Sigmoid colon (tissue), 6 donors: ENCODE measurements at regions not wholly inside any gene's neighbourhood (a gene's known extent, or its start where the extent isn't known, plus 50 kb on each side); places are given as distances from the start of the nearest gene placed in this dataset.

Source experiments
- DNase-seq: peaks from one replicate; pipeline ENCODE4 v3.0.0-alpha.2; 2019
- H3K27ac ChIP-seq, 4 donors: fragments of 200-600 bp; sonication (generic); one replicate each; pipeline ENCODE4 v1.5.1; 2016 to 2019; ENCODE audit warnings: mild to moderate bottlenecking in 1 of 4
- H3K27me3 ChIP-seq, 3 donors: fragments of 200-600 bp; sonication (generic); one replicate each; pipeline ENCODE4 v1.5.1; 2019; ENCODE audit warnings: mild to moderate bottlenecking in 1 of 3
- H3K36me3 ChIP-seq, 4 donors: fragments of 200-600 bp; sonication (generic); one replicate each; pipeline ENCODE4 v1.5.1; 2016 to 2019
- H3K4me1 ChIP-seq, 4 donors: fragments of 200-600 bp; sonication (generic); one replicate each; pipeline ENCODE4 v1.5.1; 2017 to 2019
- H3K4me3 ChIP-seq, 4 donors: fragments of 200-600 bp; sonication (generic); one replicate each; pipeline ENCODE4 v1.5.1; 2017 to 2019; ENCODE audit warnings: mild to moderate bottlenecking in 2 of 4, moderate library complexity in 1 of 4
- H3K9me3 ChIP-seq, 4 donors: fragments of 200-600 bp in 3 of 4; sonication (generic) in 3 of 4; one replicate each; pipeline versions ENCODE4 v1.5.1 to v1.6.1; 2013 to 2019
- CTCF ChIP-seq, 4 experiments: fragments of 450-650 bp in 3 of 4; fragments of 200-600 bp in 1 of 4; IDR thresholded peaks; one replicate each; pipeline ENCODE4 v1.5.1; 2016 to 2019; ENCODE audit warnings: antibody characterized with exemption in 4 of 4, mild to moderate bottlenecking in 3 of 4, moderate library complexity in 2 of 4
- EP300 ChIP-seq, 4 donors: sonication (generic); formaldehyde crosslinking; IDR thresholded peaks; one replicate each; pipeline ENCODE4 v1.6.1; 2017; ENCODE audit warnings: antibody characterized with exemption in 4 of 4
- POLR2A ChIP-seq, 2 donors: fragments of 450-650 bp; IDR thresholded peaks; one replicate each; pipeline ENCODE4 v1.6.1; 2016; ENCODE audit warnings: antibody characterized with exemption in 2 of 2, mild to moderate bottlenecking in 2 of 2, moderate library complexity in 2 of 2
- POLR2AphosphoS5 ChIP-seq, 4 donors: sonication (generic); formaldehyde crosslinking; IDR thresholded peaks; one replicate each; pipeline ENCODE4 v1.6.1; 2017; ENCODE audit warnings: antibody characterized with exemption in 4 of 4
- WGBS, 2 donors: extraction: QIAGEN DNeasy Blood & Tissue Kit; methylation state at CpG; one replicate each; pipeline ENCODE4 v1.1.7; 2013; 5-methylcytosine and 5-hydroxymethylcytosine counted together
- intact Hi-C: fragments of 100-400 bp; cut with DNase I; formaldehyde crosslinking; loops from one replicate; pipeline ENCODE4 v1.15.1; 2023
- donor health status: healthy with polysubstance abuse.
- donor health status: healthy.

- no peak overlapping the region for H3K27ac ChIP-seq
- WGBS, 2 donors = 75 to 80% methylated on average over 11 of the region's 11 CpGs
- no peaks in the 10 kb centered on the region for H3K27me3 ChIP-seq
- no peaks in the 10 kb centered on the region for H3K36me3 ChIP-seq
- TF ChIP-seq CTCF (IDR thresholded peaks at IDR 0.05) (no peak), EP300 (IDR thresholded peaks at IDR 0.05) (no peak), POLR2A (IDR thresholded peaks at IDR 0.05) (no peak), POLR2AphosphoS5 (IDR thresholded peaks at IDR 0.05) (no peak)
- intact Hi-C loops = no loop called here
- H3K4me1 ChIP-seq = no peaks in the 10 kb centered on the region
- DNase-seq = no peak
- no peak overlapping the region for H3K4me3 ChIP-seq
- no peaks in the 10 kb centered on the region for H3K9me3 ChIP-seq
Observed at GRCh38 chr10:117631276-117632145, 89.0 kb downstream of the EMX2 start.

- no peak overlapping the region for H3K4me3 ChIP-seq
- WGBS, 2 donors = 93 to 94% methylated on average over 7 of the region's 7 CpGs
- no peak for DNase-seq
- H3K4me1 ChIP-seq = no peaks in the 10 kb centered on the region
- no peaks in the 10 kb centered on the region for H3K36me3 ChIP-seq
- H3K27me3 ChIP-seq = no peaks in the 10 kb centered on the region
- no peaks in the 10 kb centered on the region for H3K9me3 ChIP-seq
- TF ChIP-seq CTCF (IDR thresholded peaks at IDR 0.05) (no peak), POLR2AphosphoS5 (IDR thresholded peaks at IDR 0.05) (no peak), EP300 (IDR thresholded peaks at IDR 0.05) (no peak), POLR2A (IDR thresholded peaks at IDR 0.05) (no peak)
- intact Hi-C loops = no loop called here
- H3K27ac ChIP-seq = no peak overlapping the region
Observed at GRCh38 chr10:117632406-117632805, 89.9 kb downstream of the EMX2 start.

- H3K4me1 ChIP-seq = no peaks in the 10 kb centered on the region
- H3K9me3 ChIP-seq = no peaks in the 10 kb centered on the region
- intact Hi-C loops = no loop called here
- H3K4me3 ChIP-seq = no peak overlapping the region
- no peak for TF ChIP-seq POLR2A (IDR thresholded peaks at IDR 0.05)
- no peak for TF ChIP-seq CTCF (IDR thresholded peaks at IDR 0.05)
- no peak for TF ChIP-seq POLR2AphosphoS5 (IDR thresholded peaks at IDR 0.05)
- TF ChIP-seq EP300 (IDR thresholded peaks at IDR 0.05) = no peak
- H3K27ac ChIP-seq = no peak overlapping the region
- WGBS, 2 donors = 89% methylated on average over 4 of the region's 4 CpGs
- H3K36me3 ChIP-seq = no peaks in the 10 kb centered on the region
- no peak for DNase-seq
- no peaks in the 10 kb centered on the region for H3K27me3 ChIP-seq
Observed at GRCh38 chr10:117635826-117636225, 93.3 kb downstream of the EMX2 start.

- Histone ChIP-seq H3K27me3 (no peaks in the 10 kb centered on the region), H3K4me3 (no peak overlapping the region), H3K27ac (no peak overlapping the region), H3K9me3 (no peaks in the 10 kb centered on the region), H3K4me1 (no peaks in the 10 kb centered on the region), H3K36me3 (no peaks in the 10 kb centered on the region)
- TF ChIP-seq POLR2A (IDR thresholded peaks at IDR 0.05) (no peak), POLR2AphosphoS5 (IDR thresholded peaks at IDR 0.05) (no peak), EP300 (IDR thresholded peaks at IDR 0.05) (no peak), CTCF (IDR thresholded peaks at IDR 0.05) (no peak)
- intact Hi-C loops = no loop called here
- WGBS, 2 donors = 92 to 93% methylated on average over 2 of the region's 2 CpGs
- no peak for DNase-seq
Observed at GRCh38 chr10:117638200-117638599, 95.7 kb downstream of the EMX2 start.
